OCI-LY1 (cell line): ENCODE measurements at regions not wholly inside any gene's neighbourhood (a gene's known extent, or its start where the extent isn't known, plus 50 kb on each side); places are given as distances from the start of the nearest gene placed in this dataset.

ENCODE experiments used
- H2AFZ ChIP-seq: fragments of 200-600 bp; sonication (generic), shearing (Covaris generic); 2 replicates; pipeline ENCODE4 v1.6.0; 2014; ENCODE audit warnings: antibody characterized with exemption, mild to moderate bottlenecking, low read length
- H3F3A ChIP-seq: fragments of 200-600 bp; sonication (generic), shearing (Covaris generic); 2 replicates; pipeline ENCODE4 v1.6.0; 2014; ENCODE audit warnings: mild to moderate bottlenecking, antibody characterized with exemption, low read length, moderate library complexity; ENCODE audit not compliant: insufficient read depth
- H3K27ac ChIP-seq: fragments of 200-600 bp; sonication (generic); 2 replicates; pipeline ENCODE4 v1.5.1; 2014; ENCODE audit warnings: low read length, mixed run types, mild to moderate bottlenecking, low read depth; ENCODE audit not compliant: poor library complexity, severe bottlenecking
- H3K27me3 ChIP-seq: fragments of 200-600 bp; sonication (generic); 2 replicates; pipeline ENCODE4 v1.6.0; 2014; ENCODE audit warnings: antibody characterized with exemption, mild to moderate bottlenecking, low read length, moderate library complexity; ENCODE audit not compliant: insufficient read depth
- H3K36me3 ChIP-seq: fragments of 200-600 bp; sonication (generic); 2 replicates; pipeline ENCODE4 v1.6.1; 2014; ENCODE audit warnings: mild to moderate bottlenecking, antibody characterized with exemption, low read length, moderate library complexity, mixed read lengths; ENCODE audit not compliant: insufficient read depth
- H3K4me1 ChIP-seq: fragments of 200-600 bp; sonication (generic); 2 replicates; pipeline ENCODE4 v1.5.1; 2014; ENCODE audit warnings: mild to moderate bottlenecking, low read length, moderate library complexity; ENCODE audit not compliant: insufficient read depth, severe bottlenecking
- H3K4me2 ChIP-seq: fragments of 200-600 bp; sonication (generic), shearing (Covaris generic); 2 replicates; pipeline ENCODE4 v1.6.1; 2014; ENCODE audit warnings: low read length
- H3K4me3 ChIP-seq: fragments of 200-600 bp; sonication (generic); 2 replicates; pipeline ENCODE4 v1.5.1; 2014; ENCODE audit warnings: low read length, low read depth, mild to moderate bottlenecking, mixed read lengths; ENCODE audit not compliant: poor library complexity, severe bottlenecking
- H3K79me2 ChIP-seq: fragments of 200-600 bp; shearing (Covaris generic); 2 replicates; pipeline ENCODE4 v1.6.1; 2016; ENCODE audit warnings: mixed run types, low read length, mixed read lengths; ENCODE audit not compliant: insufficient read depth
- H3K9ac ChIP-seq: fragments of 200-600 bp; sonication (generic), shearing (Covaris generic); 2 replicates; pipeline ENCODE4 v1.6.1; 2014; ENCODE audit warnings: mild to moderate bottlenecking, low read length, mixed read lengths
- H3K9me2 ChIP-seq: fragments of 200-600 bp; sonication (generic), shearing (Covaris generic); 2 replicates; pipeline ENCODE4 v1.6.1; 2014; ENCODE audit warnings: low read depth, mild to moderate bottlenecking, low read length, mixed read lengths
- H3K9me3 ChIP-seq: fragments of 200-600 bp; shearing (Covaris generic); 2 replicates; pipeline ENCODE4 v1.6.1; 2014; ENCODE audit warnings: low read length, mixed read lengths
- H4K20me1 ChIP-seq: fragments of 200-600 bp; sonication (generic), shearing (Covaris generic); 2 replicates; pipeline ENCODE4 v1.6.0; 2016; ENCODE audit warnings: mild to moderate bottlenecking, low read length; ENCODE audit not compliant: insufficient read depth
- CTCF ChIP-seq: fragments of 200-600 bp; sonication (generic), shearing (Covaris generic); IDR thresholded peaks from 2 replicates; pipeline ENCODE4 v1.5.1; 2017; ENCODE audit warnings: mild to moderate bottlenecking, antibody characterized with exemption, low read length, moderate library complexity, mixed read lengths
- EZH2 ChIP-seq: fragments of 200-600 bp; sonication (generic), shearing (Covaris generic); IDR thresholded peaks from 2 replicates; pipeline ENCODE4 v1.8.0; 2017; ENCODE audit warnings: borderline replicate concordance, mixed run types, mild to moderate bottlenecking, antibody characterized with exemption, low read length, moderate library complexity, mixed read lengths

- no peaks in the 10 kb centered on the region for H3K4me1 ChIP-seq
- H3K27me3 ChIP-seq = no peaks in the 10 kb centered on the region
- no peak overlapping the region for H3K9ac ChIP-seq
- TF ChIP-seq EZH2 (no peak), CTCF (no peak)
- no peaks in the 10 kb centered on the region for H3K9me3 ChIP-seq
- no peaks in the 10 kb centered on the region for H3F3A ChIP-seq
- no peak overlapping the region for H3K4me2 ChIP-seq
- H3K9me2 ChIP-seq = no peaks in the 10 kb centered on the region
- H3K36me3 ChIP-seq = no peaks in the 10 kb centered on the region
- H3K4me3 ChIP-seq = no peak overlapping the region
- no peaks in the 10 kb centered on the region for H4K20me1 ChIP-seq
- H2AFZ ChIP-seq = no peak overlapping the region
- H3K27ac ChIP-seq = no peak overlapping the region
- H3K79me2 ChIP-seq = no peaks in the 10 kb centered on the region
These were observed 2673.8 kb downstream of the PCDH9 start for GRCh38 chr13:64556376-64556775.

- TF ChIP-seq EZH2 = no peak
- TF ChIP-seq CTCF = no peak
These were observed 2676.6 kb downstream of the PCDH9 start for GRCh38 chr13:64553411-64554129.

GRCh38 chr13:64551755-64552154 is 2678.4 kb downstream of the PCDH9 start:
- H3K9me2 ChIP-seq = no peaks in the 10 kb centered on the region
- no peaks in the 10 kb centered on the region for H4K20me1 ChIP-seq
- no peaks in the 10 kb centered on the region for H3K27me3 ChIP-seq
- no peak for TF ChIP-seq CTCF
- H2AFZ ChIP-seq = no peak overlapping the region
- no peak overlapping the region for H3K4me3 ChIP-seq
- H3K36me3 ChIP-seq = no peaks in the 10 kb centered on the region
- H3K79me2 ChIP-seq = no peaks in the 10 kb centered on the region
- no peaks in the 10 kb centered on the region for H3K9me3 ChIP-seq
- no peaks in the 10 kb centered on the region for H3K4me1 ChIP-seq
- no peak overlapping the region for H3K9ac ChIP-seq
- no peak overlapping the region for H3K27ac ChIP-seq
- H3F3A ChIP-seq = no peaks in the 10 kb centered on the region
- no peak overlapping the region for H3K4me2 ChIP-seq

More at GRCh38 chr13:64553411-64554129, 2676.6 kb downstream of the PCDH9 start:
- no peaks in the 10 kb centered on the region for H3K9me2 ChIP-seq
- no peak overlapping the region for H3K9ac ChIP-seq
- no peaks in the 10 kb centered on the region for H3K27me3 ChIP-seq
- no peaks in the 10 kb centered on the region for H4K20me1 ChIP-seq
- H3K27ac ChIP-seq = no peak overlapping the region
- H3K4me2 ChIP-seq = no peak overlapping the region
- H3K4me1 ChIP-seq = no peaks in the 10 kb centered on the region
- H3K4me3 ChIP-seq = no peak overlapping the region
- no peaks in the 10 kb centered on the region for H3K9me3 ChIP-seq
- H3K36me3 ChIP-seq = no peaks in the 10 kb centered on the region
- H2AFZ ChIP-seq = no peak overlapping the region
- no peaks in the 10 kb centered on the region for H3F3A ChIP-seq
- H3K79me2 ChIP-seq = no peaks in the 10 kb centered on the region
